ENCODE measurements at regions not wholly inside any gene's neighbourhood (a gene's known extent, or its start where the extent isn't known, plus 50 kb on each side); places are given as distances from the start of the nearest gene placed in this dataset.

- TF ChIP-seq RBM15 (IDR thresholded peaks at IDR 0.05; ENCODE audit: insufficient read depth, low read length) (no peak), E2F5 (CRISPR knock-in tag; IDR thresholded peaks at IDR 0.05) (no peak)
Observed at GRCh38 chr1:216898801-216899200, 175.6 kb upstream of the ESRRG start (continued).

- intact Hi-C loops (cut with micrococcal nuclease), result no loop called here
- ChIA-PET POLR2A (no interaction called here), CTCF (ENCODE audit: low intra/inter-chr PET ratio) (no interaction called here)
- Histone ChIP-seq H3K27ac (ENCODE audit: extremely low read depth, low read depth, low read length) (no peak overlapping the region), H4K20me1 (replicated peaks; ENCODE audit: control insufficient read depth, insufficient read depth, low read length) (no peaks in the 10 kb centered on the region), H2AFZ (ENCODE audit: low read depth, low read length) (no peak overlapping the region), H3K4me1 (replicated peaks in 1 of 2; ENCODE audit: control insufficient read depth in 2 of 2, insufficient read depth in 2 of 2, low read length in 2 of 2) (no peaks in the 10 kb centered on the region), H3K9ac (ENCODE audit: insufficient read depth in 1 of 2, low read depth in 2 of 2, low read length in 2 of 2) (no peak overlapping the region), H3K36me3 (ENCODE audit: control insufficient read depth, insufficient read depth, low read length) (no peaks in the 10 kb centered on the region), H3K79me2 (ENCODE audit: control insufficient read depth, insufficient read depth, low read length) (no peaks in the 10 kb centered on the region), H3K9me3 (replicated peaks; ENCODE audit: control insufficient read depth, insufficient read depth, low read depth, low read length) (no peaks in the 10 kb centered on the region), H3K4me3 (no peak overlapping the region), H3K9me1 (ENCODE audit: control insufficient read depth, insufficient read depth, low read length) (no peaks in the 10 kb centered on the region), H3K27me3 (ENCODE audit: control insufficient read depth in 2 of 2, insufficient read depth in 2 of 2, low read length in 2 of 2) (no peaks in the 10 kb centered on the region), H3K4me2 (ENCODE audit: insufficient read depth, low read length) (no peak overlapping the region)
- no peak for ATAC-seq
- no peak for FAIRE-seq
- no TSS peak for BruUV-seq (replicated peaks)
- 0% methylated on average over 4 of the region's 4 CpGs for WGBS (ENCODE audit: insufficient coverage, low coverage, missing lambda C conversion rate)
- in situ Hi-C loops (cut with MboI), result no loop called here
- DNase-seq (ENCODE audit: extremely low read depth in 1 of 4, low spot score in 3 of 4), result no peak
- TF ChIP-seq NFXL1 (CRISPR knock-in tag; IDR thresholded peaks at IDR 0.05) (no peak), KLF1 (tag; IDR thresholded peaks at IDR 0.05) (no peak), ZBTB1 (CRISPR knock-in tag; IDR thresholded peaks at IDR 0.05; ENCODE audit: borderline replicate concordance, low read depth) (no peak), ZNF384 (IDR thresholded peaks at IDR 0.05; ENCODE audit: low read depth, low read length) (no peak), HOMEZ (CRISPR knock-in tag; IDR thresholded peaks at IDR 0.05) (no peak), KDM2B (CRISPR knock-in tag; IDR thresholded peaks at IDR 0.05) (no peak), ZNF395 (CRISPR knock-in tag; IDR thresholded peaks at IDR 0.05) (no peak), GABPB2 (CRISPR knock-in tag; conservative IDR thresholded peaks at IDR 0.05) (no peak), ZC3H11A (IDR thresholded peaks at IDR 0.05; ENCODE audit: low read depth, low read length) (no peak), ZNF655 (CRISPR knock-in tag; IDR thresholded peaks at IDR 0.05) (no peak), PBX2 (CRISPR knock-in tag; IDR thresholded peaks at IDR 0.05; ENCODE audit: low read depth) (no peak), PBX2 (tag; conservative IDR thresholded peaks at IDR 0.05; ENCODE audit: low read depth) (no peak)
Observed at GRCh38 chr1:216896146-216896545, 172.9 kb upstream of the ESRRG start.
